Astrocyte (in vitro differentiated cells and primary cell): ENCODE measurements at regions not wholly inside any gene's neighbourhood (a gene's known extent, or its start where the extent isn't known, plus 50 kb on each side); places are given as distances from the start of the nearest gene placed in this dataset.

Experiments
- DNase-seq: peaks from one replicate; pipeline ENCODE4 v3.0.0-alpha.2; 2010; ENCODE audit warnings: low read depth
- FAIRE-seq: peaks from 2 replicates; lab custom pipeline; 2011; peaks lifted over from hg19 to GRCh38; lab: Jason Lieb, UNC
- H2AFZ ChIP-seq: 2 replicates; pipeline ENCODE4 v1.6.0; 2012; ENCODE audit warnings: low read depth, low read length, inconsistent platforms
- H3K27ac ChIP-seq: 2 replicates; pipeline ENCODE4 v1.5.1; 2011; ENCODE audit warnings: low read depth, low read length, inconsistent platforms
- H3K27me3 ChIP-seq: 2 replicates; pipeline ENCODE4 v1.6.0; 2011; ENCODE audit warnings: low read length, inconsistent platforms; ENCODE audit not compliant: insufficient read depth
- H3K36me3 ChIP-seq: 2 replicates; pipeline ENCODE4 v1.5.1; 2011; ENCODE audit warnings: low read length, inconsistent platforms; ENCODE audit not compliant: insufficient read depth
- H3K4me1 ChIP-seq: 2 replicates; pipeline ENCODE4 v1.5.1; 2011; ENCODE audit warnings: low read length, inconsistent platforms; ENCODE audit not compliant: insufficient read depth
- H3K4me2 ChIP-seq: 2 replicates; pipeline ENCODE4 v1.6.0; 2012; ENCODE audit warnings: low read length, inconsistent platforms
- H3K4me3 ChIP-seq: 2 replicates; pipeline ENCODE4 v1.5.1; 2011; ENCODE audit warnings: low read depth, mild to moderate bottlenecking, low read length, inconsistent platforms; ENCODE audit not compliant: insufficient read depth
- H3K79me2 ChIP-seq: 2 replicates; pipeline ENCODE4 v1.6.0; 2012; ENCODE audit warnings: mild to moderate bottlenecking, low read length, inconsistent platforms; ENCODE audit not compliant: insufficient read depth
- H3K9ac ChIP-seq: 2 replicates; pipeline ENCODE4 v1.6.0; 2012; ENCODE audit warnings: mild to moderate bottlenecking, low read length, inconsistent platforms
- H3K9me3 ChIP-seq: 2 replicates; pipeline ENCODE4 v1.5.1; 2012; ENCODE audit warnings: low read depth, mild to moderate bottlenecking, low read length, inconsistent platforms; ENCODE audit not compliant: insufficient read depth
- H4K20me1 ChIP-seq: 2 replicates; pipeline ENCODE4 v1.6.0; 2012; ENCODE audit warnings: low read length, inconsistent platforms; ENCODE audit not compliant: insufficient read depth
- H3K27ac Mint-ChIP-seq: one replicate; pipeline ENCODE4 v1.8.0; 2021; ENCODE audit warnings: mild to moderate bottlenecking, mixed read lengths; ENCODE audit not compliant: unreplicated experiment
- H3K27me3 Mint-ChIP-seq: one replicate; pipeline ENCODE4 v1.8.0; 2021; ENCODE audit warnings: low read depth, mixed read lengths; ENCODE audit not compliant: unreplicated experiment
- H3K36me3 Mint-ChIP-seq: one replicate; pipeline ENCODE4 v1.8.0; 2021; ENCODE audit warnings: low read depth, mixed read lengths; ENCODE audit not compliant: unreplicated experiment
- H3K4me1 Mint-ChIP-seq: one replicate; pipeline ENCODE4 v1.8.0; 2021; ENCODE audit warnings: low read depth, mixed read lengths; ENCODE audit not compliant: unreplicated experiment
- H3K4me3 Mint-ChIP-seq: one replicate; pipeline ENCODE4 v1.8.0; 2021; ENCODE audit warnings: mild to moderate bottlenecking, moderate library complexity, mixed read lengths; ENCODE audit not compliant: unreplicated experiment
- H3K9me3 Mint-ChIP-seq: one replicate; pipeline ENCODE4 v1.8.0; 2021; ENCODE audit warnings: mild to moderate bottlenecking, mixed read lengths; ENCODE audit not compliant: unreplicated experiment
- EZH2 ChIP-seq: IDR thresholded peaks from 2 replicates; pipeline ENCODE4 v1.6.1; 2012; ENCODE audit warnings: mild to moderate bottlenecking, low read length, inconsistent platforms; ENCODE audit not compliant: insufficient read depth
- TF ChIP-seq, protein P1 (sequence below): IDR thresholded peaks from 2 replicates; pipeline ENCODE4 v1.5.1; 2011; ENCODE audit warnings: low read depth, mild to moderate bottlenecking, inconsistent platforms, low read length, moderate library complexity; ENCODE audit not compliant: insufficient read depth

DNA sequence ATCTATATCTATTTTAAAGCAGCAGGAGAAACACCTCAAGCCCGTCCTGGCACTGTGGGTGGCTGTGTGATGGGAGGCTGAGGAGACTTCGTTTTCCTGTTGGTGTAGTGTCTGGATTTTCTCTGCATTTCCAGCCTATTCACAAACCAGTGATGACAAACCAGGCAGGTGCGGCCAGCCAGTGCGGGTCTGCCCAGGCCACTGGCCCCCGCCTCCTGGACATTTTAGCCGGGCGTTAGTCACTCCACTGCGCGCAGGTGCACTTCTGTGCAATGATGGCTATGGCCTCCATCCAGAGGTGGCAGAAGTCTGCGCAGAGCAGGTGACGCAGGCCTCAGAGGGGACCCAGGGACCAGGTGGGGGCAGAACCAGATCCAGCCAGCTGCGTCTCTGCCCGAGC lies 64.9 kb upstream of the PITRM1 start:
- H4K20me1 ChIP-seq = no peaks in the 10 kb centered on the region
- H3K4me1 Mint-ChIP-seq = peaks cover 11% of the 10 kb centered on the region
- H3K36me3 Mint-ChIP-seq = peaks cover 3% of the 10 kb centered on the region
- H3K4me3 Mint-ChIP-seq = no peak overlapping the region
- H3K27ac Mint-ChIP-seq = no peak overlapping the region
- no peak overlapping the region for H3K9ac ChIP-seq
- H3K9me3 Mint-ChIP-seq = peaks cover 6% of the 10 kb centered on the region
- peaks cover 15% of the 10 kb centered on the region for H3K4me1 ChIP-seq
- H3K36me3 ChIP-seq = no peaks in the 10 kb centered on the region
- H3K4me2 ChIP-seq = no peak overlapping the region
- no peaks in the 10 kb centered on the region for H3K27me3 ChIP-seq
- FAIRE-seq = no peak
- H3K4me3 ChIP-seq = no peak overlapping the region
- H3K9me3 ChIP-seq = no peaks in the 10 kb centered on the region
- no peaks in the 10 kb centered on the region for H3K27me3 Mint-ChIP-seq
- no peak for DNase-seq
- H3K27ac ChIP-seq = no peak overlapping the region
- H3K79me2 ChIP-seq = no peaks in the 10 kb centered on the region
- TF ChIP-seq EZH2 = no peak
- TF ChIP-seq, protein P1, sequence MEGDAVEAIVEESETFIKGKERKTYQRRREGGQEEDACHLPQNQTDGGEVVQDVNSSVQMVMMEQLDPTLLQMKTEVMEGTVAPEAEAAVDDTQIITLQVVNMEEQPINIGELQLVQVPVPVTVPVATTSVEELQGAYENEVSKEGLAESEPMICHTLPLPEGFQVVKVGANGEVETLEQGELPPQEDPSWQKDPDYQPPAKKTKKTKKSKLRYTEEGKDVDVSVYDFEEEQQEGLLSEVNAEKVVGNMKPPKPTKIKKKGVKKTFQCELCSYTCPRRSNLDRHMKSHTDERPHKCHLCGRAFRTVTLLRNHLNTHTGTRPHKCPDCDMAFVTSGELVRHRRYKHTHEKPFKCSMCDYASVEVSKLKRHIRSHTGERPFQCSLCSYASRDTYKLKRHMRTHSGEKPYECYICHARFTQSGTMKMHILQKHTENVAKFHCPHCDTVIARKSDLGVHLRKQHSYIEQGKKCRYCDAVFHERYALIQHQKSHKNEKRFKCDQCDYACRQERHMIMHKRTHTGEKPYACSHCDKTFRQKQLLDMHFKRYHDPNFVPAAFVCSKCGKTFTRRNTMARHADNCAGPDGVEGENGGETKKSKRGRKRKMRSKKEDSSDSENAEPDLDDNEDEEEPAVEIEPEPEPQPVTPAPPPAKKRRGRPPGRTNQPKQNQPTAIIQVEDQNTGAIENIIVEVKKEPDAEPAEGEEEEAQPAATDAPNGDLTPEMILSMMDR = no peak
- H2AFZ ChIP-seq = no peak overlapping the region

DNA sequence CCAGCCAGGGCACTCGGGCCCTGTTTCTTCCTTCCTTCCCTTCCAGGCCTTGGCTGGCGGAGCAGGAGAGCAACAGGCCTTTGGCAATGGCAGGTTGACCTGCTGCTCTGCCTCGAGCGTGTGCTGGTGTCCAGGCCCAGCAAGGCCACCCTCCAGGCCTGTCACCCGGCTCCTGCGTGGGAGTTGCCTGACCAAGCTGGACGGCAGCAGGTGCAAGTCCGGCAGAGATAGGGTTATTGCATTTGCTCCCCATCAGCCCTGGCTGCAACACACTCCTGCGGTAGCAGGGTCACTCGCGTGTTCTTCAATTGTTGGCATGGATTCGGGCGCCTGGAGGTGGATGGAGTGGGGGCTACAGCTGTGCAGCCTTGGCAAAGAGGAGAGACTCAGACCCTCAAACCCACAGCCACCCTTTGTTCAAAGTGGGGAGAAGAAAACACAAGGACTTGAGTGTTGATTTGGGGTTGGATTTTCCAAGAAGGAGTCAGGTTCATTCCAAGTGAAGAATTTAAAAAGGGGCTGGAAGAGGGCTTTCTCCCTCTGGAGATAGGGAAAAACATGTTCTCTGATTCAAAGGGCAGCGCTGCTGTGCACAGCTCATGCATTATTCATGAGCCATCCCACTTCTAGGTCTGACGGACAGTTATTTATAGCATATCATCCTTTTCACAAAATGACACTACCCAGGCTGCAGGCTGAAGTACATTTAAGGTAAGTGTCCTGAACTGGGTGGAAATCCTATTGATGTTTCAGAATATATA lies 64.2 kb upstream of the PITRM1 start:
- H3K27ac ChIP-seq = no peak overlapping the region
- Mint-ChIP-seq H3K4me3 (no peak overlapping the region), H3K9me3 (peaks cover 10% of the 10 kb centered on the region), H3K27ac (no peak overlapping the region), H3K27me3 (no peaks in the 10 kb centered on the region), H3K36me3 (peaks cover 3% of the 10 kb centered on the region), H3K4me1 (peaks cover 11% of the 10 kb centered on the region)
- H3K9me3 ChIP-seq = no peaks in the 10 kb centered on the region
- peaks cover 15% of the 10 kb centered on the region for H3K4me1 ChIP-seq
- no peaks in the 10 kb centered on the region for H3K27me3 ChIP-seq
- H3K9ac ChIP-seq = no peak overlapping the region
- no peak overlapping the region for H2AFZ ChIP-seq
- no peak for FAIRE-seq
- no peaks in the 10 kb centered on the region for H3K36me3 ChIP-seq
- TF ChIP-seq EZH2 = no peak
- TF ChIP-seq, protein P1 = no peak
- H3K4me2 ChIP-seq = no peak overlapping the region
- no peak overlapping the region for H3K4me3 ChIP-seq
- no peaks in the 10 kb centered on the region for H3K79me2 ChIP-seq
- no peaks in the 10 kb centered on the region for H4K20me1 ChIP-seq
- DNase-seq = no peak

- H3K9ac ChIP-seq = no peak overlapping the region
- Mint-ChIP-seq H3K4me1 (peaks cover 11% of the 10 kb centered on the region), H3K4me3 (no peak overlapping the region), H3K9me3 (peaks cover 10% of the 10 kb centered on the region), H3K27me3 (no peaks in the 10 kb centered on the region), H3K36me3 (peaks cover 3% of the 10 kb centered on the region), H3K27ac (no peak overlapping the region)
- H3K4me3 ChIP-seq = no peak overlapping the region
- H4K20me1 ChIP-seq = no peaks in the 10 kb centered on the region
- no peaks in the 10 kb centered on the region for H3K79me2 ChIP-seq
- no peaks in the 10 kb centered on the region for H3K9me3 ChIP-seq
- FAIRE-seq (no peak), DNase-seq (no peak)
- no peaks in the 10 kb centered on the region for H3K27me3 ChIP-seq
- no peaks in the 10 kb centered on the region for H3K36me3 ChIP-seq
- H3K4me1 ChIP-seq = peaks cover 7% of the 10 kb centered on the region
- TF ChIP-seq, protein P1 = no peak
- no peak overlapping the region for H2AFZ ChIP-seq
- no peak overlapping the region for H3K4me2 ChIP-seq
- no peak overlapping the region for H3K27ac ChIP-seq
These were observed 63.5 kb upstream of the PITRM1 start for GRCh38 chr10:3235996-3236510.
